ENCODE measurements at regions not wholly inside any gene's neighbourhood (a gene's known extent, or its start where the extent isn't known, plus 50 kb on each side); places are given as distances from the start of the nearest gene placed in this dataset.

- TF ChIP-seq EZH2 (optimal IDR thresholded peaks at IDR 0.05; ENCODE audit: low read depth, low read length): no peak
- TF ChIP-seq, protein P1, sequence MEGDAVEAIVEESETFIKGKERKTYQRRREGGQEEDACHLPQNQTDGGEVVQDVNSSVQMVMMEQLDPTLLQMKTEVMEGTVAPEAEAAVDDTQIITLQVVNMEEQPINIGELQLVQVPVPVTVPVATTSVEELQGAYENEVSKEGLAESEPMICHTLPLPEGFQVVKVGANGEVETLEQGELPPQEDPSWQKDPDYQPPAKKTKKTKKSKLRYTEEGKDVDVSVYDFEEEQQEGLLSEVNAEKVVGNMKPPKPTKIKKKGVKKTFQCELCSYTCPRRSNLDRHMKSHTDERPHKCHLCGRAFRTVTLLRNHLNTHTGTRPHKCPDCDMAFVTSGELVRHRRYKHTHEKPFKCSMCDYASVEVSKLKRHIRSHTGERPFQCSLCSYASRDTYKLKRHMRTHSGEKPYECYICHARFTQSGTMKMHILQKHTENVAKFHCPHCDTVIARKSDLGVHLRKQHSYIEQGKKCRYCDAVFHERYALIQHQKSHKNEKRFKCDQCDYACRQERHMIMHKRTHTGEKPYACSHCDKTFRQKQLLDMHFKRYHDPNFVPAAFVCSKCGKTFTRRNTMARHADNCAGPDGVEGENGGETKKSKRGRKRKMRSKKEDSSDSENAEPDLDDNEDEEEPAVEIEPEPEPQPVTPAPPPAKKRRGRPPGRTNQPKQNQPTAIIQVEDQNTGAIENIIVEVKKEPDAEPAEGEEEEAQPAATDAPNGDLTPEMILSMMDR (IDR thresholded peaks at IDR 0.05; ENCODE audit: low read length): no peak
- no peak for TF ChIP-seq EZH2phosphoT487 (IDR thresholded peaks at IDR 0.05; ENCODE audit: low read length)
Observed at GRCh38 chr6:3559561-3559960, 102.7 kb upstream of the SLC22A23 start.
